Activated gamma-delta T cell treated with anti-CD3 and anti-CD28 coated beads, Interleukin-2, amount 50 U/mL, for 16 hours (primary cell): ENCODE measurements at regions not wholly inside any gene's neighbourhood (a gene's known extent, or its start where the extent isn't known, plus 50 kb on each side); places are given as distances from the start of the nearest gene placed in this dataset.
"Not testable (repeated sequence)": the region's sequence is repeated elsewhere in the genome, so short reads cannot be mapped to it uniquely, and the experiment has no call there.

Experiments
- DNase-seq: peaks from one replicate; pipeline ENCODE4 v3.0.0-alpha.2; 2020; ENCODE audit warnings: low read depth

DNA sequence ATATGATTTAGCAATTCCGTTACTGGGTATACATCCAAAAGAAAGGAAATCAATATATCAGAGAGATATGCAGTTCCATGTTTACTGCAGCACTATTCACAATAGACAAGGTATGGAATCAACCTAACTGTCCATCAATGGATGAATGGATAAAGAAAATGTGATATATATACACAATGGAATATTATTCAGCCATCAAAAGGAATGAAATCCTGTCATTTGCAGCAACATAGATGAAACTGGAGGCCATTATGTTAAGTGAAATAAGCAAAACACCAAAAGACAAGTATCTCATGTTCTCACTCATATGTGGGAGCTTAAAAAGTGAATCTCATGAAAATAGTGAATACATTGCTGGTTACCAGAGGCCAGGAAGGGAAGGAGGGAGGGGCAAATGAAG is 390.8 kb downstream of the ZFHX3 start:
- no peak for DNase-seq

DNA sequence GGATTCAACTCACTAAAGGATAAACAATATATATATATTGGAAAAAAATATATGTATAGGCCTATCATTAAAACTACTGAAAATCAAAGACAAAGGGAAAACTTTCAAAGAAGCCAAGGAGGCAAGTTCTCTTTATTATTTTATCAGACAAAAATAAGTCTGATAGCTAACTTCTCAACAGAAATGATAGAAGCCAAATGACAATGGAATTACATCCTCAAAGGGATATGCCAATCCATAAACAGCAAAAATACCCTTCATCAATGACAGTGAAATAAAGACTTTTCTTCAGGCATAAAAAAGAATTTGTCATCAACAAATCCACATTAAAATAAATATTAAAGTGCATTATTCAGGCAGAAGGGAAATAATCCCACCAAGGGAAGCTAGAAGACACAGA is 393.4 kb downstream of the ZFHX3 start:
- no peak for DNase-seq

DNA sequence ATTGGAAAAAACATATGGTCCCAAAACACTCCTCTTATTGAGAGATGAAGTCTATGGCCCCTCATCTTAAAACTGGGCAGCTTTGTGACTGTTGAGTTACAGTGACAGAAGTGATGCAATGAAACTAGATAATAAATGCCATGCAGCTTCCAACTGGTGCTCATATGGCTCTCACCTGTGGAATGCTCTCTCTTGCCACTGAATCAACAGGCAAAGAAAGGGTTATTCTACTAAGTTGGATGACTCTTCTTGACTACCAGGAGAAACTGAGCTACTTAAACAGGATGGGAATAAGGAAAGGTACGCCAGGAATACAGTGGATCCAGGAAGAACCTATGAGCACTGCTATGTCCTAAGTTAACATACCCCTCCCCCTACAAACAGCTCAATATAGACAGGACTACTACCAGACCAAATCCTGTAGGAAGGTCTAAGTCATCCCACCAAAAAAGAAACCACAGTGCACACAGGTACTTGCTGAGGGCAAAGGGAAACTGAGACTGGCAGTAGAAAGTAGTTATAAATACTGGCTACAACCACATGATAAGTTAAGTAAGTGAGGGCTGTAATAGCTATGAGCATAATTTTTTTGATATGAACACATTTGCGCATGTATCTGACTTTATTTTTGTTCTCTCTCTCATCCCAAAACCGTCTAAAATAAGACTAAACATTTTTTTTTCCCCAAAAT is 398.5 kb downstream of the ZFHX3 start:
- no peak for DNase-seq

DNA sequence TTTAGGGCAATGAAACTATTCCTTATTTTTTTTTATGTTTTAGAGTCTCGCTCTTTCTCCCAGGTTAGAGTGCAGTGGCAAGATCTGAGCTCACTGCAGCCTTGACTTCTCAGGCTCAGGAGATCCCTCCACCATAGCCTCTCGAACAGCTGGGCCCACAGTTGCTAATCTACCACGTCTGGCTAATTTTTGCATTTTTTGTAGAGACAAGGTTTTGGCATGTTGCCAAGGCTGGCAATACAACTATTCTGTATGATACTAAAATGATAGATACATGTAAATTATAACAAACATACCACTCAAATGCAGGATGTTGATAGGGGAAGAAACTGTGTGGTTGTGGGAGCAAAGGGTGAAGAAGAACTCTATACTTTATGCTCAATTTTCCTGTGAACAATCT is 401.3 kb downstream of the ZFHX3 start:
- DNase-seq: no peak

DNA sequence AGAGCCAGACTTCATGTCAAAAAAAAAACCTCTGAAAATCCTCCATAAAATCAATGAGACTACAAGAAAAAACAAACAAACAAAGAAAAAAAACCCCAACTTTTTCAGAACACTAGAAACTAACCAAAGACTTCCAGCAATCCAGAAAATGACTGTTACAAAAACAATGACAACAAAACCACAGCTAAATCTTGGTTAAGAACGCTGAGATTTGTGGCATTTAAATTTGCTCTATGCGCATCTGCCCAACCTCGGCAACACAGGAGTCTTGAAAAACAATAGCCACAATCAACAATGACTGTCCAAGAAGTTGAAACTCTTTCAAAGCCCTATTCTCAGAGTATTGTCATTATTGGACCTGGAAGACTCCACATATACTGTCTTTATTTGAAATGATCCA is 402.4 kb downstream of the ZFHX3 start:
- DNase-seq: no peak

DNA sequence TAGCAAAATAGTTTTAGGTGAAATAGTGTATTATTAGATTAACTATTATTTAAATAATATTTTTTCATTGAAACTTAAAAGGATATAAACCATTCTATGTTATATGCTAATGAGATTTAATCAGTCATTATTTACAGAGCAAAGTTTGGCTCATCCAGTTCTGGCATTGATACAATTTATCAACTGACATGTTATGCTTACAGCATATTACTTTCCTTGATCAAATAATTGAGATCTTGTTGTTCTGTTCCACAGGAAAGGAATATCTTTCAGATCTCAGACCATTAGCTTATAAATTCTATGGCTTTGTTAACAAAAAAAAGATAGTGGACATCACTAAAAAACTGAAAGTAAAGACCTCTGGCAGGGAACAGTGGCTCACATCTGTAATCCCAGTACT is 403.0 kb downstream of the ZFHX3 start:
- DNase-seq: no peak

DNA sequence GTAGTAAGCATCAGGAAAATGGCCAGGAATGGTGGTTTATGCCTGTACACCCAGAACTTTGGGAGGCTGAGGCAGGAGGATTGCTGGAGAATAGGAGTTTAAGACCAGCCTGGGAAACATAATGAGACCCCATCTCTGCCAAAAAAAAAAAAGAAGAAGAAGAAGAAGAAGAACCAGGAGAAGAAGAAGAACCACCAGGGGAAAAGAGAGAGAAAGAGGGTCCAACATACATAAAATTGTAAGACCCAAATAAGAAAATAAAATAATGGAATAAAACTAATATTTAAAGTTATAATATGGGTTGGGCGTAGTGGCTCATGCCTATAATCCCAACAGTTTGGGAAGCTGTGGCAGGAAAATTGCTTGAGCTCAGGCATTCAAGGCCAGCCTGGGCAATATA is 408.4 kb downstream of the ZFHX3 start:
- DNase-seq: no peak

DNA sequence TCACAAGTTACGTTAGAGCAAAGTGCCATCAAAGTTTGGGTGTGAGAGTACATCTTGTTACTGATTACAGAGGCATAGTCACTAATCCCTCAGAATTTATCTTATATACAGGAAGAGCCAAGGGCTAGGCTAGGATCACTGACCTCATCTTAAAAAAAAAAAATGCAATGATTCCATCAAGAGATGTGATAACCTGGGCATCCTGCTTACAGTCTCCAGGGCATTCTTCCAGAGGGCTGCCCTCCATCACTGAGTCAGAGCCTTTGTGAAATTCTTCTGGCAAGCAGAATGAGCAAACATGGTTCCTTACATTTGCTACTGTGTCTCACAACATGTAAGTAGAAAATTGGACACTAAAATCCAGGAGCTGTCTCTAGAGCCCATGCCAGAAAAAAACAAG is 410.6 kb downstream of the ZFHX3 start:
- no peak for DNase-seq

DNA sequence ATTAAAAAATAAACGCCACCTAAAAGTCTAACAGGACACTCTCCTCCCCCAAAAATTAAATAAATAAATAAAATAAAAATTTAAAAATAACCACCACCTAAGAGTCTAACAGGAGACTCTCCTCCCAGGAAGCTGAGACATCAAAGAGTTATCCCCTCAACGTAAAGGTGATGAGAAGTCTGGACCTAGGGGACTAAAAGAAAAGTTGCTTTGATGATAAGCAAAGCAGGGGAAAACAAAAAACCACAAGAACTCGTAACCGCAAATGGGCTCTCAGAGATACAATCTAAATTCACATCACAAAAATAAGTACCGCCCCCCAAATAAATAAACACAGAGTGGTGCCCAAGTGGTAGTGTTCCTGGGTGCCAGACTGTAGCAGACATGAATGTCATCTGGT is 412.2 kb downstream of the ZFHX3 start:
- no peak for DNase-seq

DNA sequence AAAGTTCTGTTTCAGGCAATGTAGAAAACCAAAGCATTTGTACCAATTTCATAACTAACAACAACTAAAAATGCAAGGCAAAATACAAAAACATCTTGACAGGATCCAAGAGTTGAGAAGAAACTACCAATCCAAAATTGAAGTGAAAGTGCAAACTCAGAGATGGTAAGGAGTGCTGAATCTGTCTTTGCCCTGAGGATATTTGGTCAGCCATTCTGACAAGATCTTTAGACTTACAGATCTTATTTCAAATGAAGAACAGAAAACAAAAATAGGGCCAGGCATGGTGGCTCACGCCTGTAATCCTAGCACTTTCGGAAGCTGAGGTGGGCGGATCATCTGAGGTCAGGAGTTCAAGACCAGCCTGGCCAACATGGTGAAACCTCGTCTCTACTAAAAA is 412.8 kb downstream of the ZFHX3 start:
- DNase-seq: no peak

DNA sequence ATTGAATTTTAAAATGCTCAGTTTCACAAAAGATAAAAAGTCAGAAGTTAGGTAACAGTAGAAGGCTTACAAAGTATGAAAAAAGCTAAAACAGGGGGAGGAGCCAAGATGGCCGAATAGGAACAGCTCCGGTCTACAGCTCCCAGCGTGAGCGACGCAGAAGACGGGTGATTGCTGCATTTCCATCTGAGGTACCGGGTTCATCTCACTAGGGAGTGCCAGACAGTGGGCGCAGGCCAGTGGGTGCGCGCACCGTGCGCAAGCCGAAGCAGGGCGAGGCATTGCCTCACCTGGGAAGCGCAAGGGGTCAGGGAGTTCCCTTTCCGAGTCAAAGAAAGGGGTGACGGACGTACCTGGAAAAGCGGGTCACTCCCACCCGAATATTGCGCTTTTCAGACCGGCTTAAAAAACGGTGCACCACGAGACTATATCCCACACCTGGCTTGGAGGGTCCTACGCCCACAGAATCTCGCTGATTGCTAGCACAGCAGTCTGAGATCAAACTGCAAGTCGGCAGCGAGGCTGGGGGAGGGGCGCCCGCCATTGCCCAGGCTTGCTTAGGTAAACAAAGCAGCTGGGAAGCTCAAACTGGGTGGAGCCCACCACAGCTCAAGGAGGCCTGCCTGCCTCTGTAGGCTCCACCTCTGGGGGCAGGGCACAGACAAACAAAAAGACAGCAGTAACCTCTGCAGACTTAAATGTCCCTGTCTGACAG is 420.6 kb downstream of the ZFHX3 start:
- DNase-seq: not testable (repeated sequence)

DNA sequence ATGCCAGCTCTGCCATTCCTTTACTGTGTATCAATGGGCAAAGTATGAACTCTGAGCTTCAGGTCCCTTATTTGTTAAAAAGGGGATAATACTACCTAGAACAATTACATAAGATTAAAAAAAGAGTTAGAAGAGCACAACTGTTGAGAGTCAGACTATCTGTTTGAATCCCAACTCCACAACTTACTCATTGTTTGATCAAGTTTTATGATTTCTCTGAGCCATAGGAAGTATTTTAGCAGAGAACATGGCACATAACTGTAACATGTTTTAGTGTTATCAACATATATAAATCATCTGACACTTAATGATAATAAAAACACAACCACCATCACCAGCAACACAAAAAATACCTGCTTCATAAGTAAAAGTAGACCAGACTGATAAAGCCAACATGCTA is 421.3 kb downstream of the ZFHX3 start:
- no peak for DNase-seq

DNA sequence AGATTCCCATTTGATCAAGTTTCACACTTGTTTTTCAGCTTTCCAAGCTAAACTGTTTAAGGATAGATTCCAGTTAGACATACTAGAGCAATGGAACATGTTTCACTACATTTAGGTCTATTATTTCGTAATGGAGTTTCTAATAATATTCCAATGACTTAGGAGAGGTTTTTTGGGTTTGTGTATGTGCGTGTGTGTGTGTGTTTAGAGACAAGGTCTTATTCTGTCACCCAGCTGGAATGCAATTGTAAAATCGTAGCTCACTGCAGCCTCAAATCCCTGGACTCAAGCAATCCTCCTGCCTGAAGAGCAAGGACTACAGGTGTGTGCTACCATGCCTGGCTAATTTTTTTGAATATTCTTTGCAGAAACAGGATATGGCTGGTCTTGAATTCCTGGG is 426.3 kb downstream of the ZFHX3 start:
- no peak for DNase-seq

DNA sequence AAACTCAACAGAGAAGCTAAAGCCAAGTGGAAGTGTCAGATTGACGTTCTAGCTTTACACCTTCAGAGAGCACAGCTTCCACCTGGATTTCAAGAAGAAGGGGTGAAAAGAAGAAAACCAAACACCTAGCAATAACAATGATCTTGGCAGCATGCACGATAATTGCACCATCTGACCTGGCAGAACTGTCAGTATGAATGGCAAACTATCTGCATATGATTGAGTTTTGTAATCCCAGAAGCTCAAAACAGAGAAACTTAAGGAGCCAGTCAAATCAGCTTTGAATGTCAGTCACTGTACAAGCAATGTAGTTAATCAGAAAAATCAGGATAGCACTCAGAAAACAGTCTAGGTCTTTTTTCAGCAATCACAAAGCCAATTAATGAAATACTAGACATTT is 427.1 kb downstream of the ZFHX3 start:
- no peak for DNase-seq

DNA sequence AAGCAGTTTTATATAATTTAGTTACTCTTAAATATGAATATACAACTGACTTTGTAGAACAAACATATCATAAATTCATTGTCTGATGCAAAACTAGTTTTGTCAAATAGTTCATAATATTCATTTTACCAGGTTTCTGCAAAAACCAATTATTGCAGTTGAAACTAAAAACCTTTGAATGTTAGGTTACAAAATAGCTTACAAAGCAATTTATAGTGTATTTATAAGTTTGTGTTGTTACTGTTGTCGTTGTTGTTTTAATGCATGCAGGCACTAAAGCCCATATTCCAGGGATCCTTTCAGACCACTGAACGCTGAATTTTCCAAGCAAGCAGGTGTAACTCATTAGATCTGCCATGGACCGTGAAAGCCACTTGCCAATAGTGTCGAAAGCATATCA is 427.6 kb downstream of the ZFHX3 start:
- DNase-seq: no peak

DNA sequence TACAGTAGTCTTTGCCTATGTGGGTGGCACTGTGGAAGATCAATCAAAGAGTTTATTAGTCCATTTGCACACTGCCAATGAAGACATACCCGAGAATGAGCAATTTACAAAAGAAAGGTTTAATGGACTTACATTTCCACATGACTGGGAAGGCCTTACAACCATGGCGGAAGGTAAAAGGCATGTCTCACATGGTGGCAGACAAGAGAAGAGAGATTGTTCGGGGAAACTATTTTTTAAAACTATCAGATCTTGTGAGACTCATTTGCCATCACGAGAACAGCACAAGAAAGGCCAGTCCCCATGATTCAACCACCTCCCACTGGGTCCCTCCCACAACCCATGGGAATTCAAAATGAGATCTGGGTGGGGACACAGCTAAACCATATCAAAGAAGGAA is 432.1 kb downstream of the ZFHX3 start:
- no peak for DNase-seq

DNA sequence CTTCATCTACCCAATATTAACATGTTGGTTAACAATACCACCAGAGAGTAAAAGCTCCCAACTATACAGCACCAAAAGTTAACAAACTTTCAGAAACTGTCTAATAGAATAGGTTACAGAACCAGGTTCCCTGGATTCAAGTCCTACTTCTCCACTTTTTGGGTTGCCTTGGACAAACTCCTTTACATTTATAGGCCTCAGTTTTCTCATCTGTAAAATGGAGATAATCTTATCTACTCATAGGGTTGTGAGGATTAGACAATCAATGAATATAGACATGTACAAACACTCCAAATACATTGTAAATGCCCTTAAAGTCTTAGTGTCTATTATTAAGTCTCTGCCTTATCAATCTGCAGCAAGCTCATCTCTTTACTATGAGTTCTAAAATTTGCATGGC is 435.2 kb downstream of the ZFHX3 start:
- no peak for DNase-seq

DNA sequence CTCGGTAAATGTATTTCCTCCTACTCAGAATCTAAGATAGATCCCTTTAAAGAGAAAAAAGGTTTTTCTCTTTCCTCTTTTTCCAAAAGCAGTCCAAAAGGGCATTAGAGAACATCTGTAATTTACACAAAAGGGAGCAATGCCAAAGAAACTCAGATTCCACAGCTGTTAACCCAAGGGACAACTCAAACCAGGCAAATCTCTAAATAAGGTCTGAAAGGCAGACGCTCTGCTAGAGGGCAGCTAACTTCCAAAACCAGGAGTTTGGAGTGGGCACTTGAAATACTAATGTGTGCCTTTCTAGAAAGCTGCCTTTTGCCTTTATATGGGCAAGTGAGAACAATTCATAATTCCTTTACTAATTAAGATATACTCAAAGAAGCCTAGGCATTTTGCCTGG is 435.7 kb downstream of the ZFHX3 start:
- no peak for DNase-seq

DNA sequence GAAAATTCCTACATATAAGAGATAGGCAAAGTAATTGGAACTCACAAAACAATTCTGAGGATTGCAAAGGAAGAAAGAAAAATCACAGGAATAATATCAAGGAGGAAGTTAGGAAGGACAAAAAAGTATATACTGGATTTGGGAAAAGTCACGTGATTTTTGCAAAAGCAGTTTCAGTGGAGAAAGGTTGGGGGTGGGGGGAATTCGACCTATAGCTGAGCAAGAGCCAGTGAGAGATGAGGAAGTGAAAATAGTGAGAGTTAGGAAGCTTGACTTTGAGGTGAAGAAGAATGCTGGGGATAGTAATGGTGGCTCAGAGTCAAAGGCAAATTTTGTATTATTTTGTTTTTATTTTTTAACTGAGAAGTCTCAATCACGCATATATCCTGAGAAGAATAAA is 438.0 kb upstream of the PMFBP1 start:
- no peak for DNase-seq

DNA sequence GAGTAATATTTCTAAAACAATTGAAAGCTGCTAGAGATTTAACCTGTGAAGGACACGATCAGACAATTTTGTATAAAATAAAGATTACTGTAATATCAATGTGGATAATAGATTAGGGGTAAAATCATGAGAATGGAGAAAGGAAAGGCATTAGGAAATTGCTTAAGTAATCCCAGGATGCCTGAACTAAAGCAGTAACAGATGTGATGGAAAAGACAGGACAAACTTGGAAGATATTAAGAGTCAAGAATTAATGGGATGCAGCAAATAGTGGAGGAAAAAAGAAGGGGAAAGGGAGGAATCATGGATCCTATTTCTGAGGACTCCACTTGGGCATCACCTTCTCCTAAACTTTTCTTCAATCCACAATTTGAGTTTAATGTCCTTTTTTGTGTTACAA is 437.1 kb upstream of the PMFBP1 start:
- no peak for DNase-seq

DNA sequence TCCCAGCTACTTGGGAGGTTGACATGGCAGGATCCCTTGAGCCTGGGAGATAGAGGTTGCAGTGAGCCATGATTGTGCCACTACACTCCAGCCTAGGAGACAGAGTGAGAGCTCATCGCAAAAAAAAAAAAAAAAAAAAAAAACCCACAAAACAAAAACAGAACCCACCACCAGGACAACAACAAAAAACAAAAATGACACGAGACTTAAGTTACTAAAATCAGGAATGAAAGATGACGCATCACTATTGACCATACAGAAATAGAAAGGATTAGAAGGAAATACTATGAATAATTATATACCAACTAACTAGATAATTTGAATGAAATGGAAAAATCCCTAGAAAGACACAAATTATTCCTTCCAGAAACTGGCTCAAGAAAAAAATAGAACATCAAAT is 432.4 kb upstream of the PMFBP1 start:
- no peak for DNase-seq

DNA sequence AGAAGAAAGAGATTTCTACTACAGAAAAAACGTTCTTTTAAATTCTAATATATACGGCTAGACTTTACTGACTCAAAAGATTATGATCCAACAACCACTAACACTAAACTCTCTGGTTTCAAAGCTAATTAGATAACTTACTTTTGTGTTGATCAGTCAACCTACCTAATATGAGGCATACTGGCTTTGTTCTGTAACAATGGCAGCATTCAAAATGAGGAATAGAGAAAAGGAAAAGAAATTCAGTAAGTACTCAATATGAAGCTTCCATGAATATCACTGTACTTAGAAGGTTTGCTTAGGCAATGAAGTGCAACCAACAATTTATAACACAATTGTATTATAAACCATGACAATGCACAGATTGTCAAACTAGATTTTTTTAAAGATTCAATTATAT is 430.5 kb upstream of the PMFBP1 start:
- DNase-seq: no peak

DNA sequence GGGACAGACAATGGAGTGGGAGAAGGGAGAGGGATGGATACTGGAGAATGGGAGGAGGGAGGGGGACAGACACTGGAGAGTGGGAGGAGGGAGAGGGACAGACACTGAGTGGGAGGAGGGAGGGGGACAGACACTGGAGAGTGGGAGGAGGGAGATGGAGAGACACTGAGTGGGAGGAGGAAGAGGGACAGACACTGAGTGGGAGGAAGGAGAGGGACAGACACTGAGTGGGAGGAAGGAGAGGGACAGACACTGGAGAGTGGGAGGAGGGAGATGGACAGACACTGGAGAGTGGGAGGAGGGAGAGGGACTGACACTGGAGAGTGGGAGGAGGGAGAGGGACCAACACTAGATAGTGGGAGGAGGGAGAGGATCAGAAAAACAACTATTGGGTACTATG is 426.7 kb upstream of the PMFBP1 start:
- DNase-seq: no peak

DNA sequence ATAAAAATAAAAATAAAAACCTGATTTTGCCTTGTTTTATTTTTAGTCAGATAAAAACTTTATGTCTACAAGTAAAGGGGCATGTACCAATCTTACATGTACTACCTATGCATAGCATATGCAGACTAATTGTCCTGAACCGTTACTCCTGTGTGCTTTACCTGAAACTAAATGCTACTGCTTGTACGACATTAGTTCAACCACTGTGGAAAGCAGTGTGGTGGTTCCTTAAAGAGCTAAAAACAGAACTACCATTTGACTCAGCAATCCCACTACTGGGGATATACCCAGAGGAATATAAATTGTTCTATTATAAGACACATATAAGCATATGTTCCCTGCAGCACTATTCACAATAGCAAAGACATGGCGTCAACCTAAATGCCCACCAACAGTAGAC is 426.0 kb upstream of the PMFBP1 start:
- no peak for DNase-seq
